ENCODE measurements at regions not wholly inside any gene's neighbourhood (a gene's known extent, or its start where the extent isn't known, plus 50 kb on each side); places are given as distances from the start of the nearest gene placed in this dataset.
"Not testable (repeated sequence)": the region's sequence is repeated elsewhere in the genome, so short reads cannot be mapped to it uniquely, and the experiment has no call there.

DNA sequence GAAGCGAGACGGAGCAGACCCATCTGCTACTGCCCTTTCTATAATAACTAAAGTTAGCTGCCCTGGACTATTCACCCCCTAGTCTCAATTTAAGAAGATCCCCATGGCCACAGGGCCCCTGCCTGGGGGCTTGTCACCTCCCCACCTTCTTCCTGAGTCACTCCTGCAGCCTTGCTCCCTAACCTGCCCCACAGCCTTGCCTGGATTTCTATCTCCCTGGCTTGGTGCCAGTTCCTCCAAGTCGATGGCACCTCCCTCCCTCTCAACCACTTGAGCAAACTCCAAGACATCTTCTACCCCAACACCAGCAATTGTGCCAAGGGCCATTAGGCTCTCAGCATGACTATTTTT lies 267.2 kb downstream of the OR4F29 start:
- TF ChIP-seq, protein P1, sequence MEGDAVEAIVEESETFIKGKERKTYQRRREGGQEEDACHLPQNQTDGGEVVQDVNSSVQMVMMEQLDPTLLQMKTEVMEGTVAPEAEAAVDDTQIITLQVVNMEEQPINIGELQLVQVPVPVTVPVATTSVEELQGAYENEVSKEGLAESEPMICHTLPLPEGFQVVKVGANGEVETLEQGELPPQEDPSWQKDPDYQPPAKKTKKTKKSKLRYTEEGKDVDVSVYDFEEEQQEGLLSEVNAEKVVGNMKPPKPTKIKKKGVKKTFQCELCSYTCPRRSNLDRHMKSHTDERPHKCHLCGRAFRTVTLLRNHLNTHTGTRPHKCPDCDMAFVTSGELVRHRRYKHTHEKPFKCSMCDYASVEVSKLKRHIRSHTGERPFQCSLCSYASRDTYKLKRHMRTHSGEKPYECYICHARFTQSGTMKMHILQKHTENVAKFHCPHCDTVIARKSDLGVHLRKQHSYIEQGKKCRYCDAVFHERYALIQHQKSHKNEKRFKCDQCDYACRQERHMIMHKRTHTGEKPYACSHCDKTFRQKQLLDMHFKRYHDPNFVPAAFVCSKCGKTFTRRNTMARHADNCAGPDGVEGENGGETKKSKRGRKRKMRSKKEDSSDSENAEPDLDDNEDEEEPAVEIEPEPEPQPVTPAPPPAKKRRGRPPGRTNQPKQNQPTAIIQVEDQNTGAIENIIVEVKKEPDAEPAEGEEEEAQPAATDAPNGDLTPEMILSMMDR (IDR thresholded peaks at IDR 0.05) = not testable (repeated sequence)
- not testable (repeated sequence) for TF ChIP-seq EP300 (IDR thresholded peaks at IDR 0.05; ENCODE audit: low read depth)
- peak; percentile 25 for TF ChIP-seq POLR2A (IDR thresholded peaks at IDR 0.05)

Measured in transverse colon (tissue), 3 donors.